ENCODE measurements at regions not wholly inside any gene's neighbourhood (a gene's known extent, or its start where the extent isn't known, plus 50 kb on each side); places are given as distances from the start of the nearest gene placed in this dataset.
"Not testable (repeated sequence)": the region's sequence is repeated elsewhere in the genome, so short reads cannot be mapped to it uniquely, and the experiment has no call there.

DNA sequence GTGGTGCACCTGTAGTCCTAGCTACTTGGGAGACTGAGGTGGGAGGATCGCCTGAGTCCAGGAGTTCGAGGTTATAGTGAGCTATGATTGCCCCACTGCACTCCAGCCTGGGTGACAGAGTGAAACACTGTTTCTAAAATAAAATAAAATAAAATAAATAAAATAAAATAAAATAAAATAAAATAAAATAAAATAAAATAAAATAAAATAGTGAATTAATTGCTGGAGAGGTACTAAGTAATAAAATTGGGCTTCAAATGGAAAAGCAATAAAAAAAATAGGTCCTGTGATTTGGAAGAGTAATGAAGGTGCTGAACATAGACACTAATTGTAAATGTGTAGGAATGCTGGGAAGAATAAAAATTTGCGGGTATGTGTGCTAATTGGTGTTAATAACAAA is 126.2 kb upstream of the KLF12 start:
- H4K5ac ChIP-seq (ENCODE audit: insufficient read length, low read depth, low read length); H3K4me3 ChIP-seq (ENCODE audit: extremely low read depth in 1 of 4, insufficient read depth in 2 of 4, low read depth in 3 of 4, low read length in 4 of 4); H3K18ac ChIP-seq (ENCODE audit: extremely low read depth, low read length); FAIRE-seq; H2BK12ac ChIP-seq (ENCODE audit: low read depth, low read length); H3K4me2 ChIP-seq (ENCODE audit: insufficient read depth in 1 of 2, low read depth in 2 of 2, low read length in 2 of 2); H3K36me3 ChIP-seq (ENCODE audit: control insufficient read depth in 2 of 4, insufficient read depth in 4 of 4, low read length in 3 of 4); H3K56ac ChIP-seq (replicated peaks; ENCODE audit: insufficient read length, low read depth, low read length); H2BK120ac ChIP-seq (replicated peaks; ENCODE audit: low read depth, low read length); H3K4ac ChIP-seq (replicated peaks; ENCODE audit: insufficient read length, low read depth, low read length); H4K91ac ChIP-seq (replicated peaks; ENCODE audit: insufficient read length, low read length); H2BK15ac ChIP-seq (ENCODE audit: low read length); H3K9me3 ChIP-seq (ENCODE audit: insufficient read depth in 2 of 2, low read depth in 1 of 2, low read length in 1 of 2); H3K27ac ChIP-seq (ENCODE audit: low read depth, low read length); H2BK5ac ChIP-seq (ENCODE audit: low read depth, low read length); H3K79me1 ChIP-seq (ENCODE audit: low read depth, low read length); POLR2A ChIA-PET (ENCODE audit: partially characterized antibody); DNase-seq (ENCODE audit: low read depth in 1 of 2, low spot score in 2 of 2); H3K27me3 ChIP-seq (replicated peaks in 1 of 4; ENCODE audit: control insufficient read depth in 3 of 4, extremely low read depth in 1 of 4, insufficient read depth in 3 of 4, low read length in 3 of 4); H4K8ac ChIP-seq (ENCODE audit: extremely low read depth, insufficient read depth, low read length); H2BK20ac ChIP-seq (ENCODE audit: low read length); H3K4me1 ChIP-seq (replicated peaks in 1 of 4; ENCODE audit: control insufficient read depth in 3 of 4, insufficient read depth in 4 of 4, low read length in 3 of 4); H4K20me1 ChIP-seq (replicated peaks in 1 of 2; ENCODE audit: control insufficient read depth in 1 of 2, insufficient read depth in 2 of 2, low read length in 2 of 2); H3K14ac ChIP-seq (ENCODE audit: insufficient read length); H3K23ac ChIP-seq (ENCODE audit: insufficient read length); H3K79me2 ChIP-seq (ENCODE audit: control insufficient read depth in 1 of 2, insufficient read depth in 2 of 2, low read length in 2 of 2); H2AK5ac ChIP-seq (ENCODE audit: low read depth, low read length); H3K9ac ChIP-seq (replicated peaks in 1 of 4; ENCODE audit: extremely low read depth in 1 of 4, low read depth in 3 of 4, low read length in 3 of 4); H3K23me2 ChIP-seq (ENCODE audit: low read depth, low read length); H2AFZ ChIP-seq (ENCODE audit: low read length): not testable (repeated sequence)
- CTCF ChIA-PET (ENCODE audit: partially characterized antibody), result interaction anchor here (0.6 to 1.5 kb wide), 2 partner anchors 26 to 27 kb away, joined by 3 read pairs; no protein-coding TSS in a partner anchor
- 93% methylated on average over 3 of the region's 3 CpGs; no CpG with 5 or more reads in 1 of the 2 experiments for WGBS, 2 experiments (ENCODE audit: extremely low coverage in 1 of 2, insufficient coverage in 1 of 2, insufficient read length in 1 of 2, insufficient replicate concordance in 2 of 2, low coverage in 1 of 2, low lambda C conversion rate in 2 of 2, missing lambda C conversion rate in 1 of 2)
